ENCODE measurements at regions not wholly inside any gene's neighbourhood (a gene's known extent, or its start where the extent isn't known, plus 50 kb on each side); places are given as distances from the start of the nearest gene placed in this dataset.

GRCh38 chr12:116358536-116358892, 81.0 kb upstream of the MED13L start:
- TF ChIP-seq CTCF (IDR thresholded peaks at IDR 0.05), result no peak
- TF ChIP-seq POLR2A (IDR thresholded peaks at IDR 0.05), result no peak
